ENCODE measurements at regions not wholly inside any gene's neighbourhood (a gene's known extent, or its start where the extent isn't known, plus 50 kb on each side); places are given as distances from the start of the nearest gene placed in this dataset.

GRCh38 chr4:35365186-35365585 lies 879.1 kb downstream of the ARAP2 start (continued):
- TF ChIP-seq RAD21 (IDR thresholded peaks at IDR 0.05; ENCODE audit: low read depth) (no peak), TCF7L2 (IDR thresholded peaks at IDR 0.05; ENCODE audit: borderline replicate concordance, extremely low read depth, insufficient read depth, insufficient read length) (no peak), ZFX (IDR thresholded peaks at IDR 0.05) (no peak), CBX3 (IDR thresholded peaks at IDR 0.05; ENCODE audit: low read depth) (no peak), POLR2AphosphoS5 (IDR thresholded peaks at IDR 0.05; ENCODE audit: low read depth, low read length) (no peak), EGR1 (IDR thresholded peaks at IDR 0.05; ENCODE audit: low read depth) (no peak), SRF (IDR thresholded peaks at IDR 0.05; ENCODE audit: low read depth) (no peak)

GRCh38 chr4:35399912-35400311 lies 844.4 kb downstream of the ARAP2 start:
- Histone ChIP-seq H3K4me3 (replicated peaks in 1 of 2; ENCODE audit: low read depth in 1 of 2, low read length in 2 of 2) (no peak overlapping the region), H3K27ac (ENCODE audit: low read depth, low read length) (no peak overlapping the region), H3K36me3 (ENCODE audit: control insufficient read depth in 1 of 2, insufficient read depth in 2 of 2, low read length in 2 of 2) (no peaks in the 10 kb centered on the region), H3K9me2 (ENCODE audit: insufficient read depth) (no peaks in the 10 kb centered on the region), H2AFZ (ENCODE audit: low read depth, low read length, poor library complexity, severe bottlenecking) (no peak overlapping the region), H3K9me3 (ENCODE audit: control insufficient read depth in 1 of 2, insufficient read depth in 1 of 2, low read depth in 1 of 2, low read length in 2 of 2) (no peaks in the 10 kb centered on the region), H3K4me2 (ENCODE audit: low read length) (no peak overlapping the region), H3K9ac (ENCODE audit: low read length) (no peak overlapping the region), H3K4me1 (ENCODE audit: control insufficient read depth in 1 of 2, insufficient read depth in 2 of 2, low read length in 2 of 2) (no peaks in the 10 kb centered on the region), H4K20me1 (ENCODE audit: insufficient read depth) (no peaks in the 10 kb centered on the region), H3K27me3 (ENCODE audit: insufficient read depth, low read length) (no peaks in the 10 kb centered on the region), H3K79me2 (ENCODE audit: insufficient read depth, low read length) (no peaks in the 10 kb centered on the region)
- DNase-seq (ENCODE audit: low read depth, low spot score) (no peak), ATAC-seq (no peak)
- TF ChIP-seq ZBTB33 (IDR thresholded peaks at IDR 0.05; ENCODE audit: extremely low read depth, insufficient replicate concordance, low read length) = no peak
- RAD21 ChIA-PET (ENCODE audit: low non-redundant PET in 1 of 2, low total read pairs in 2 of 2, uncharacterized antibody in 2 of 2, unreplicated experiment in 2 of 2) = no interaction called here
- no TSS peak for BruUV-seq (replicated peaks)
- CTCF ChIA-PET = no interaction called here
- intact Hi-C loops (cut with micrococcal nuclease) = no loop called here
- POLR2A ChIA-PET = no interaction called here

Measured in HCT116 (cell line).